H7 (cell line): ENCODE measurements at regions not wholly inside any gene's neighbourhood (a gene's known extent, or its start where the extent isn't known, plus 50 kb on each side); places are given as distances from the start of the nearest gene placed in this dataset.

Experiments
- DNase-seq: peaks from one replicate; pipeline ENCODE4 v3.0.0; 2012
- H3K27me3 ChIP-seq: 2 replicates; pipeline ENCODE4 v1.6.0; 2011; ENCODE audit warnings: mild to moderate bottlenecking, low read length; ENCODE audit not compliant: control insufficient read depth, insufficient read depth
- H3K36me3 ChIP-seq: replicated peaks from 2 replicates; pipeline ENCODE4 v1.5.1; 2011; ENCODE audit warnings: low read length; ENCODE audit not compliant: control insufficient read depth, insufficient read depth
- H3K4me3 ChIP-seq: 2 replicates; pipeline ENCODE4 v1.5.1; 2011; ENCODE audit warnings: low read depth, mild to moderate bottlenecking, control low read depth, low read length, moderate library complexity; ENCODE audit not compliant: insufficient read depth

- H3K4me3 ChIP-seq, result no peak overlapping the region
- no peaks in the 10 kb centered on the region for H3K36me3 ChIP-seq
- no peaks in the 10 kb centered on the region for H3K27me3 ChIP-seq
- DNase-seq, result peak; percentile 84
Observed at GRCh38 chr10:46228563-46229071, 58.2 kb upstream of the ANTXRL start.

- Histone ChIP-seq H3K36me3 (no peaks in the 10 kb centered on the region), H3K4me3 (no peak overlapping the region), H3K27me3 (no peaks in the 10 kb centered on the region)
- DNase-seq, result peak; percentile 82
Observed at GRCh38 chr10:46229144-46229563, 57.6 kb upstream of the ANTXRL start.

- no peaks in the 10 kb centered on the region for H3K36me3 ChIP-seq
- DNase-seq, result no peak
- H3K27me3 ChIP-seq, result no peaks in the 10 kb centered on the region
- H3K4me3 ChIP-seq, result no peak overlapping the region
Observed at GRCh38 chr10:46230615-46231014, 56.2 kb upstream of the ANTXRL start.

GRCh38 chr10:46231087-46231486, 55.7 kb upstream of the ANTXRL start:
- no peaks in the 10 kb centered on the region for H3K27me3 ChIP-seq
- no peak for DNase-seq
- no peaks in the 10 kb centered on the region for H3K36me3 ChIP-seq
- H3K4me3 ChIP-seq, result no peak overlapping the region

GRCh38 chr10:46232084-46232483, 54.7 kb upstream of the ANTXRL start:
- no peak overlapping the region for H3K4me3 ChIP-seq
- no peak for DNase-seq
- no peaks in the 10 kb centered on the region for H3K27me3 ChIP-seq
- H3K36me3 ChIP-seq, result no peaks in the 10 kb centered on the region

GRCh38 chr10:46232666-46233065, 54.1 kb upstream of the ANTXRL start:
- H3K36me3 ChIP-seq, result no peaks in the 10 kb centered on the region
- no peak overlapping the region for H3K4me3 ChIP-seq
- no peaks in the 10 kb centered on the region for H3K27me3 ChIP-seq
- DNase-seq, result no peak

- no peak for DNase-seq
- no peaks in the 10 kb centered on the region for H3K36me3 ChIP-seq
- H3K27me3 ChIP-seq, result no peaks in the 10 kb centered on the region
- no peak overlapping the region for H3K4me3 ChIP-seq
Observed at GRCh38 chr10:46233181-46233580, 53.6 kb upstream of the ANTXRL start.

GRCh38 chr10:46234026-46234425, 52.8 kb upstream of the ANTXRL start:
- no peak overlapping the region for H3K4me3 ChIP-seq
- H3K27me3 ChIP-seq, result no peaks in the 10 kb centered on the region
- DNase-seq, result no peak
- no peaks in the 10 kb centered on the region for H3K36me3 ChIP-seq

GRCh38 chr10:46234431-46235060, 52.3 kb upstream of the ANTXRL start:
- Histone ChIP-seq H3K4me3 (no peak overlapping the region), H3K36me3 (no peaks in the 10 kb centered on the region), H3K27me3 (no peaks in the 10 kb centered on the region)
- no peak for DNase-seq

GRCh38 chr10:46235705-46236545, 50.9 kb upstream of the ANTXRL start:
- DNase-seq, result no peak
- H3K27me3 ChIP-seq, result no peaks in the 10 kb centered on the region
- H3K36me3 ChIP-seq, result no peaks in the 10 kb centered on the region
- no peak overlapping the region for H3K4me3 ChIP-seq

GRCh38 chr10:46236546-46236887, 50.3 kb upstream of the ANTXRL start:
- DNase-seq, result no peak

GRCh38 chr10:46236941-46237681, 49.7 kb upstream of the ANTXRL start:
- Histone ChIP-seq H3K36me3 (no peaks in the 10 kb centered on the region), H3K27me3 (no peaks in the 10 kb centered on the region), H3K4me3 (no peak overlapping the region)
- no peak for DNase-seq

More at GRCh38 chr10:46236546-46236887, 50.3 kb upstream of the ANTXRL start:
- Histone ChIP-seq H3K4me3 (no peak overlapping the region), H3K27me3 (no peaks in the 10 kb centered on the region), H3K36me3 (no peaks in the 10 kb centered on the region)
